ENCODE measurements at regions not wholly inside any gene's neighbourhood (a gene's known extent, or its start where the extent isn't known, plus 50 kb on each side); places are given as distances from the start of the nearest gene placed in this dataset.

- ATAC-seq (no peak), FAIRE-seq (no peak), DNase-seq (no peak)
- no peak overlapping the region for H3K27ac ChIP-seq
- H3K4me1 ChIP-seq = no peaks in the 10 kb centered on the region
- no peak overlapping the region for H3K4me3 ChIP-seq
- no peak for TF ChIP-seq CTCF (IDR thresholded peaks at IDR 0.05)
- intact Hi-C loops (cut with DNase I) = no loop called here
- H3K36me3 ChIP-seq = no peaks in the 10 kb centered on the region
- H3K9me3 ChIP-seq = no peaks in the 10 kb centered on the region
- H3K27me3 ChIP-seq = no peaks in the 10 kb centered on the region
- 95% methylated on average over 5 of the region's 5 CpGs for WGBS, 2 donors
Measured at GRCh38 chr6:150534553-150534952, 65.1 kb upstream of the PLEKHG1 start.

GRCh38 chr6:150535151-150535804, 64.4 kb upstream of the PLEKHG1 start:
- intact Hi-C loops (cut with DNase I) = no loop called here
- no peak for FAIRE-seq

GRCh38 chr6:150535818-150536220, 63.9 kb upstream of the PLEKHG1 start:
- intact Hi-C loops (cut with DNase I) = no loop called here
- Histone ChIP-seq H3K27me3 (no peaks in the 10 kb centered on the region), H3K4me1 (no peaks in the 10 kb centered on the region), H3K9me3 (no peaks in the 10 kb centered on the region), H3K4me3 (no peak overlapping the region), H3K27ac (no peak overlapping the region), H3K36me3 (no peaks in the 10 kb centered on the region)
- no peak for FAIRE-seq
- DNase-seq = no peak
- WGBS, 2 donors = 39 to 43% methylated on average over 1 of the region's 1 CpG
- ATAC-seq = no peak
- TF ChIP-seq CTCF (IDR thresholded peaks at IDR 0.05) = no peak

More at GRCh38 chr6:150535151-150535804, 64.4 kb upstream of the PLEKHG1 start:
- ATAC-seq = no peak
- Histone ChIP-seq H3K4me1 (no peaks in the 10 kb centered on the region), H3K27ac (no peak overlapping the region), H3K9me3 (no peaks in the 10 kb centered on the region), H3K4me3 (no peak overlapping the region), H3K27me3 (no peaks in the 10 kb centered on the region), H3K36me3 (no peaks in the 10 kb centered on the region)
- DNase-seq = no peak
- WGBS, 2 donors = 72% methylated on average over 4 of the region's 4 CpGs
- TF ChIP-seq CTCF (IDR thresholded peaks at IDR 0.05) = no peak

- H3K36me3 ChIP-seq = no peaks in the 10 kb centered on the region
- TF ChIP-seq CTCF (IDR thresholded peaks at IDR 0.05) = no peak
- no peaks in the 10 kb centered on the region for H3K9me3 ChIP-seq
- no peak overlapping the region for H3K4me3 ChIP-seq
- no peaks in the 10 kb centered on the region for H3K27me3 ChIP-seq
- no peak for FAIRE-seq
- peaks cover 0 to 5% (median 3%) of the 10 kb centered on the region in 3 donors for H3K4me1 ChIP-seq
- H3K27ac ChIP-seq = no peak overlapping the region
- intact Hi-C loops (cut with DNase I) = no loop called here
- DNase-seq = no peak
- ATAC-seq = no peak
- 89 to 94% methylated on average over 4 of the region's 4 CpGs for WGBS, 2 donors
Measured at GRCh38 chr6:150536835-150537234, 62.9 kb upstream of the PLEKHG1 start.

- Histone ChIP-seq H3K4me1 (peaks cover 0 to 11% (median 6%) of the 10 kb centered on the region in 3 donors), H3K36me3 (no peaks in the 10 kb centered on the region), H3K27ac (no peak overlapping the region), H3K9me3 (no peaks in the 10 kb centered on the region), H3K4me3 (no peak overlapping the region), H3K27me3 (no peaks in the 10 kb centered on the region)
- intact Hi-C loops (cut with DNase I) = no loop called here
- FAIRE-seq (no peak), ATAC-seq (no peak), DNase-seq (no peak)
- WGBS, 2 donors = 82 to 87% methylated on average over 4 of the region's 4 CpGs
- no peak for TF ChIP-seq CTCF (IDR thresholded peaks at IDR 0.05)
Measured at GRCh38 chr6:150537491-150537890, 62.2 kb upstream of the PLEKHG1 start.

Data from pancreas (tissue), 10 donors.